Neural cell (in vitro differentiated cells): ENCODE measurements at regions not wholly inside any gene's neighbourhood (a gene's known extent, or its start where the extent isn't known, plus 50 kb on each side); places are given as distances from the start of the nearest gene placed in this dataset.

Experiments used
- EP300 ChIP-seq: fragments of 450-650 bp; conservative IDR thresholded peaks from 2 replicates; pipeline ENCODE4 v1.6.1; 2014; ENCODE audit warnings: antibody characterized with exemption, mild to moderate bottlenecking, moderate library complexity; ENCODE audit not compliant: poor library complexity, severe bottlenecking
- RAD21 ChIP-seq: fragments of 450-650 bp; conservative IDR thresholded peaks from 2 replicates; pipeline ENCODE4 v1.6.1; 2014; ENCODE audit warnings: antibody characterized with exemption, mild to moderate bottlenecking, moderate library complexity
- TF ChIP-seq, protein P1 (sequence below): fragments of 450-650 bp; IDR thresholded peaks from 2 replicates; pipeline ENCODE4 v1.5.1; 2014; ENCODE audit warnings: antibody characterized with exemption, mild to moderate bottlenecking, moderate library complexity; ENCODE audit not compliant: poor library complexity, severe bottlenecking

DNA sequence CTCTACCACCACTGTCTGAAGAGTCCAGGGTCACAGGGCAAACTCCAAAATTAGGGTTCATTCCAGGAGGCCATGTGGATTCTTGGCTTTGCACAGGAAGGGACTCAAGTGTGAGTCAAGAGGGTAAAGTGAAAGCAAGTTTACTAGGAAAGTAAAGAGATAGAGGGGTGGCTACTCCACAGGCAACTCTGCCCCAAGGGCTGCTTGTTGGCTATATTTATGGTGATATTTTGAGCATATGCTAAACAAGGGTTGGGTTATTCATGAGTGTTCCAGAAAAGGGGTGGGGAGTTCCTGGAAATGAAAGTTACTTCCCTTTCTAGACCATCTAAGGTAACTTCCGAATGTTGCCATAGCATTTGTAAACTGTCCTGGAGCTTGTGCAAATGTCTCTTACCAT is 1222.0 kb upstream of the TENM3 start:
- TF ChIP-seq, protein P1, sequence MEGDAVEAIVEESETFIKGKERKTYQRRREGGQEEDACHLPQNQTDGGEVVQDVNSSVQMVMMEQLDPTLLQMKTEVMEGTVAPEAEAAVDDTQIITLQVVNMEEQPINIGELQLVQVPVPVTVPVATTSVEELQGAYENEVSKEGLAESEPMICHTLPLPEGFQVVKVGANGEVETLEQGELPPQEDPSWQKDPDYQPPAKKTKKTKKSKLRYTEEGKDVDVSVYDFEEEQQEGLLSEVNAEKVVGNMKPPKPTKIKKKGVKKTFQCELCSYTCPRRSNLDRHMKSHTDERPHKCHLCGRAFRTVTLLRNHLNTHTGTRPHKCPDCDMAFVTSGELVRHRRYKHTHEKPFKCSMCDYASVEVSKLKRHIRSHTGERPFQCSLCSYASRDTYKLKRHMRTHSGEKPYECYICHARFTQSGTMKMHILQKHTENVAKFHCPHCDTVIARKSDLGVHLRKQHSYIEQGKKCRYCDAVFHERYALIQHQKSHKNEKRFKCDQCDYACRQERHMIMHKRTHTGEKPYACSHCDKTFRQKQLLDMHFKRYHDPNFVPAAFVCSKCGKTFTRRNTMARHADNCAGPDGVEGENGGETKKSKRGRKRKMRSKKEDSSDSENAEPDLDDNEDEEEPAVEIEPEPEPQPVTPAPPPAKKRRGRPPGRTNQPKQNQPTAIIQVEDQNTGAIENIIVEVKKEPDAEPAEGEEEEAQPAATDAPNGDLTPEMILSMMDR: no peak
- no peak for TF ChIP-seq EP300
- no peak for TF ChIP-seq RAD21
